ENCODE measurements at regions not wholly inside any gene's neighbourhood (a gene's known extent, or its start where the extent isn't known, plus 50 kb on each side); places are given as distances from the start of the nearest gene placed in this dataset.

DNA sequence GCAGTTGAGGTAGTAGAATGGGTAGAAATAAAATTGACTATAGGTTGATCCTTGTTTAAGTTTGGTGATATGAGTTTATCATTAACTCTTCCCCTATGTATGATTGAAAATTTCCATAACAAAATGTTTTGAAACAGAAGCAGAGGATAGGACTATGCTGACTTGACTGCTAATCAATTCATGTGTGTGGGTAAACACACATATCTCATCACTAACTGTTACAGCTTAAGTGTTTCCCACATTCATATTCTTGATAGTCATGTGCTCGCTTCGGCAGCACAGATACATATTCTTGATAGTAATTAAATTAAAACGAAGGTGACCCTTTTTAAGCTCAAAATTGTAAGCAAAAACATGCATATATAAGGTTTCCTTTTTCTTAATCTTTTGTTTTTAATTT, 68.2 kb upstream of the SAMSN1 start:
- H3K27ac Mint-ChIP-seq: peak overlapping the region; percentile 32 to 62 (median 54); a peak in 4 of 7 replicates
- no peaks in the 10 kb centered on the region for H3K79me2 ChIP-seq (ENCODE audit: insufficient read depth, low read length)
- H2BK5ac ChIP-seq (ENCODE audit: insufficient read length, low read length): no peak overlapping the region
- no peak overlapping the region for H2BK15ac ChIP-seq (ENCODE audit: low read depth, low read length)
- no peak overlapping the region for H4K91ac ChIP-seq (ENCODE audit: insufficient read length, low read depth, low read length)
- TF ChIP-seq, protein P1, sequence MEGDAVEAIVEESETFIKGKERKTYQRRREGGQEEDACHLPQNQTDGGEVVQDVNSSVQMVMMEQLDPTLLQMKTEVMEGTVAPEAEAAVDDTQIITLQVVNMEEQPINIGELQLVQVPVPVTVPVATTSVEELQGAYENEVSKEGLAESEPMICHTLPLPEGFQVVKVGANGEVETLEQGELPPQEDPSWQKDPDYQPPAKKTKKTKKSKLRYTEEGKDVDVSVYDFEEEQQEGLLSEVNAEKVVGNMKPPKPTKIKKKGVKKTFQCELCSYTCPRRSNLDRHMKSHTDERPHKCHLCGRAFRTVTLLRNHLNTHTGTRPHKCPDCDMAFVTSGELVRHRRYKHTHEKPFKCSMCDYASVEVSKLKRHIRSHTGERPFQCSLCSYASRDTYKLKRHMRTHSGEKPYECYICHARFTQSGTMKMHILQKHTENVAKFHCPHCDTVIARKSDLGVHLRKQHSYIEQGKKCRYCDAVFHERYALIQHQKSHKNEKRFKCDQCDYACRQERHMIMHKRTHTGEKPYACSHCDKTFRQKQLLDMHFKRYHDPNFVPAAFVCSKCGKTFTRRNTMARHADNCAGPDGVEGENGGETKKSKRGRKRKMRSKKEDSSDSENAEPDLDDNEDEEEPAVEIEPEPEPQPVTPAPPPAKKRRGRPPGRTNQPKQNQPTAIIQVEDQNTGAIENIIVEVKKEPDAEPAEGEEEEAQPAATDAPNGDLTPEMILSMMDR (conservative IDR thresholded peaks at IDR 0.05): no peak
- peaks cover 9% of the 10 kb centered on the region; the same call in 1 of the 2 replicates for H3K4me1 ChIP-seq (ENCODE audit: insufficient read depth, low read length)
- no peak overlapping the region for H3K18ac ChIP-seq (ENCODE audit: insufficient read length, low read depth, low read length)
- H2BK20ac ChIP-seq (ENCODE audit: low read depth, low read length, poor library complexity, severe bottlenecking): no peak overlapping the region
- no peaks in the 10 kb centered on the region for H4K20me1 ChIP-seq (ENCODE audit: control insufficient read depth, insufficient read depth, insufficient read length)
- no peak overlapping the region for H3K4ac ChIP-seq (ENCODE audit: low read depth, low read length)
- H3K23ac ChIP-seq (ENCODE audit: insufficient read length, low read depth, low read length): no peak overlapping the region
- H3K4me3 Mint-ChIP-seq: no peak overlapping the region
- no peak overlapping the region for H2AFZ ChIP-seq (ENCODE audit: low read length)
- H3K27ac ChIP-seq (ENCODE audit: insufficient read length, low read depth, low read length): peak overlapping the region; percentile 58
- H4K5ac ChIP-seq (ENCODE audit: insufficient read length, low read depth, low read length): no peak overlapping the region
- no peak for DNase-seq
- no CpG with 5 or more reads among the region's 3 CpGs for WGBS (ENCODE audit: extremely low coverage, insufficient read length, low lambda C conversion rate)
- H3T11ph ChIP-seq (ENCODE audit: low read length): no peak overlapping the region
- H4K8ac ChIP-seq (replicated peaks; ENCODE audit: insufficient read length, low read depth, low read length): no peak overlapping the region
- H3K79me1 ChIP-seq (ENCODE audit: insufficient read depth, low read depth, low read length, poor library complexity, severe bottlenecking): no peaks in the 10 kb centered on the region
- H3K9me3 Mint-ChIP-seq: peaks cover 11 to 21% of the 10 kb centered on the region in 2 experiments
- H2AK5ac ChIP-seq (ENCODE audit: insufficient read length, low read length): no peak overlapping the region
- H2BK120ac ChIP-seq (ENCODE audit: low read depth, low read length, poor library complexity, severe bottlenecking): no peak overlapping the region
- no peaks in the 10 kb centered on the region for H3K23me2 ChIP-seq (ENCODE audit: insufficient read length, low read depth, low read length, poor library complexity, severe bottlenecking)
- no peak overlapping the region for H3K14ac ChIP-seq (ENCODE audit: insufficient read depth, low read length)
- no peaks in the 10 kb centered on the region for H3K9me3 ChIP-seq (ENCODE audit: control insufficient read depth, low read depth, low read length)
- H3K27me3 ChIP-seq (ENCODE audit: insufficient read depth, low read length): no peaks in the 10 kb centered on the region
- H3K56ac ChIP-seq (ENCODE audit: insufficient read length, low read depth, low read length): no peak overlapping the region
- no peak overlapping the region for H3K9ac ChIP-seq (ENCODE audit: extremely low read depth, insufficient read length, low read length)
- H3K4me2 ChIP-seq (ENCODE audit: insufficient read depth, insufficient read length, low read length): no peak overlapping the region
- H3K4me1 Mint-ChIP-seq: peaks cover 69 to 79% of the 10 kb centered on the region in 2 experiments
- no peak overlapping the region for H2BK12ac ChIP-seq (ENCODE audit: insufficient read length, low read depth, low read length)
- no peaks in the 10 kb centered on the region for H3K27me3 Mint-ChIP-seq (ENCODE audit: low read depth)
- H3K36me3 Mint-ChIP-seq (ENCODE audit: insufficient read depth in 1 of 3, low read depth in 3 of 3): peaks cover 19 to 27% (median 25%) of the 10 kb centered on the region in 3 experiments

Data from H9 (cell line).